Left colon (tissue), 2 donors: ENCODE measurements at regions not wholly inside any gene's neighbourhood (a gene's known extent, or its start where the extent isn't known, plus 50 kb on each side); places are given as distances from the start of the nearest gene placed in this dataset.
"Not testable (repeated sequence)": the region's sequence is repeated elsewhere in the genome, so short reads cannot be mapped to it uniquely, and the experiment has no call there.

Experiments used
- ATAC-seq: fragments of 200-7000 bp; cut with Tn5 transposase; one replicate; pipeline ENCODE4 v1.9.1; 2020; ENCODE audit warnings: mild to moderate bottlenecking, moderate library complexity
- DNase-seq, 2 donors: peaks; one replicate each; pipeline ENCODE4 v3.0.0-alpha.2; 2020
- intact Hi-C, 2 donors: fragments of 100-400 bp; cut with DNase I in 1 of 2; cut with micrococcal nuclease in 1 of 2; formaldehyde crosslinking; loops; one replicate each; pipeline versions ENCODE4 v1.11.2 to v1.14.0; 2022; cut with DNase I, micrococcal nuclease
- donor health status: DM: no; HTN: no; CAD: no.
- donor health status: DM: yes; HTN: yes; CAD: no.

- ATAC-seq (no peak), DNase-seq (peak in 1 of 2 donors; percentile 48)
- intact Hi-C loops, result no loop called here
Observed at GRCh38 chr1:94679332-94680038, 137.9 kb upstream of the F3 start.

DNA sequence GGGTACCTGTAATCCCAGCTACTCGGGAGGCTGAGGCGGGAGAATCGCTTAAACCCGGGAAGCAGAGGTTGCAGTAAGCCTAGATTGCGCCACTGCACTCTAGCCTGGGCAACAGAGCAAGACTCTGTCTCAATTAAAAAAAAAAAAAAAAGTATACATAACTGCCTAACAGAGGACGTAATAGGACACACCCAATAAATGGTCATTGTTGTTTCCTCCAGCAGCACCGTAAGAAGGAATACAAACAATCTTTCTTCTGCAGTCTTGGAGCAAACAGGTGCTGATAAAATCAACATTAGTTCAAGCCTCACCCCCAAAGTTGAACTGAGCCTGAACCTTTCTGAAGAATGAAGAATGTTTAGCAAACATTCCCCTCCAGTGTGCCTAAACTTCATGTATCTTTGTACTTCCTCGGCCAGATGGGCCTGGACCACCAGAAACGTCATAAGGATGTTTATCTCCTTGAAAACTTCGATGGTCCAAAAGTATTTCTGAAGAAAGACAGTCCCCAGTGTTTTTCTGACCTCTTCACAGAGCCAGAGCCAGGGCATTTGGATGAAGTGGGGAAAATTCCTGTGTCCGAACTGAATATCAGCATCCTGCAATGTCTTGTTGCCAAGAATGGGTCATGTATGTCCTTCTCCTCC is 136.8 kb upstream of the F3 start:
- intact Hi-C loops, result no loop called here
- no peak for DNase-seq

GRCh38 chr1:94677714-94678113 is 136.2 kb upstream of the F3 start:
- no peak for ATAC-seq
- intact Hi-C loops, result no loop called here

More for the DNA sequence above, 136.8 kb upstream of the F3 start:
- ATAC-seq, result peak; percentile 49

DNA sequence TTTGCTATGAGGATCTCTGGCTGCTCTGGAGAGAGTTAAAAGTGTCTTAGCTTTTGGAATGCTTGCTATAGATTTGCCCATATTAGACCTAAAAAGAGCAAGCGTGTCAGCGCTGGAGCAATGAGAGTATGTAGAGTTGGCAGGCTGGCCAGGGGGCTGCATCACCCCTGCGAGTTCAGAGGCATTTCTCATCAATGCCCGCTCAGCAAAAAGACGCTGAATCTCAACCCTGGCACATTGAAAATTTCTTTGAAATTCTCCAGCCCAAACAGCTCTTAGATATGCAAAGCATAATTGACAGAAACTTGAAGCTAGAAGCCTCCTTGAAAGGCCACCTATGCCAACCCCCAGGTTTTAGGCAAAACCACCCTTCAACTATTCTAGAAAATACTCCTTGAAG is 135.5 kb upstream of the F3 start:
- ATAC-seq (no peak), DNase-seq (no peak)
- intact Hi-C loops, result no loop called here

More at GRCh38 chr1:94677714-94678113, 136.2 kb upstream of the F3 start:
- DNase-seq, result no peak

- DNase-seq, result peak; percentile 50 to 72
- intact Hi-C loops, result no loop called here
- ATAC-seq, result peak; percentile 95
Observed at GRCh38 chr1:94676686-94677085, 135.1 kb upstream of the F3 start.

DNA sequence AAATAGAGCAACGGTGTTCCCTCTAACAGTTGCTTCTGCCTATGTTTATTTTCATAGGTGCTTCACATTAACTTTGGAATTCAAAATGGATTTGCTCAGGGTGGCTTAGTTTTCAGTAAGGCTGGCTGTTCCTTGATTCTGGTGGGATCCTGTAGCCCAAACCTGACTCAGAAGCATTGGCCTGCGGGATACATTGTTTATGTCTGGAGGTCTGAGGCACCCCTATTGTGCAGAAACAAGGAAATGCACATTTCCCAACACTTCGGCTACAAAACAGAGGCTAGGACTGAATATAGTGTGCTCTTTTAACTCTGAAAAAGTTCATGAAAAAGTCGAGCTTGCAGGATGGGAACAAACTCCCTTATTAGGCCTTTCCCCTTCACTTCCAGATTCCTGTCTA is 133.8 kb upstream of the F3 start:
- intact Hi-C loops, result no loop called here

GRCh38 chr1:94674876-94675275 is 133.3 kb upstream of the F3 start:
- no peak for ATAC-seq
- intact Hi-C loops, result no loop called here
- no peak for DNase-seq

More for the DNA sequence above, 133.8 kb upstream of the F3 start:
- DNase-seq (no peak), ATAC-seq (no peak)

GRCh38 chr1:94672934-94673333 is 131.4 kb upstream of the F3 start:
- intact Hi-C loops, result no loop called here
- no peak for ATAC-seq
- DNase-seq, result no peak

GRCh38 chr1:94672001-94672400 is 130.4 kb upstream of the F3 start:
- no peak for DNase-seq
- intact Hi-C loops, result no loop called here
- ATAC-seq, result no peak

- ATAC-seq (no peak), DNase-seq (no peak)
- intact Hi-C loops, result no loop called here
Observed at GRCh38 chr1:94670273-94670672, 128.7 kb upstream of the F3 start.

DNA sequence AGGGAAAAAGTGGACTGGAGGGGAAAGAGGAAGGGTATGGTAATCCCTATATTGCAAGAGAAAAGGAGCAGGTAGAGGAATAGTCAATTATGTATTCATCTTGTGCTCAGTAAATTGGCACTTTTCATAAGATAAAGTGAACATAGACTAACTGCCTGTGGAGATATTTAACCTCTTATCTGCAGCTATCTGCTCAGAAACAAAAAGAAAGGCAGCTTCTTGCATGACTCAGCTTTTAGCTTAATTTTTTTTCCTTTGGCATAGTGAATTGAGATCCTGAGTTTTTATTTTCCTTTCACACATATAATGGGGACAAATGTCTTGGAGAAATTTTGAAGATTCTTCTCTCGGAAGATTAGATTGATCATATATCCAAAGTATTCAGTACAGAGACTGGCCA is 127.6 kb upstream of the F3 start:
- intact Hi-C loops, result no loop called here
- DNase-seq, result no peak
- no peak for ATAC-seq

- intact Hi-C loops, result no loop called here
- DNase-seq, result no peak
- ATAC-seq, result no peak
Observed at GRCh38 chr1:94668528-94668927, 127.0 kb upstream of the F3 start.

GRCh38 chr1:94667818-94668217 is 126.3 kb upstream of the F3 start:
- intact Hi-C loops, result no loop called here
- no peak for ATAC-seq
- no peak for DNase-seq

DNA sequence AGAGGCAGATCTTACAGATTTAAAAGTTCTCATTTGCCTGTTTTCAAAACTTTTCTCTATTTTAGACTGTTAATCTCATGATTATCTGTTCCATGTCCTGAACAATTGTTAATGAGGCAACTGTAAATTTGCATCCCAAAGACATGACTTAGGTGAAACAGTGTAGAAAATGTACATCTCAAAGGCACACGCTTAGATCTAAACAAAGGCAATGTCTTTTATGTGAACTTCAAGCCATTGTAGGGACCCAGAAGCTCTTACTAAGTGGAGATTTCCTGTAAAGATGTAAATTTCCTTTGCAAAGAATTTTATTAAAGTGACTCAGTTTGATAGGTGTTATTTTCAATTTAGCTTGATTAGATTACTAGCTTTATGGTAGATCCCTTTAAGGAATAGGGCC is 125.2 kb upstream of the F3 start:
- ATAC-seq (no peak), DNase-seq (no peak)
- intact Hi-C loops, result no loop called here

- intact Hi-C loops, result no loop called here
- DNase-seq, result no peak
- no peak for ATAC-seq
Observed at GRCh38 chr1:94661431-94661932, 119.9 kb upstream of the F3 start.

GRCh38 chr1:94660994-94661393 is 119.4 kb upstream of the F3 start:
- DNase-seq, result no peak
- no peak for ATAC-seq
- intact Hi-C loops, result no loop called here

- no peak for ATAC-seq
- intact Hi-C loops, result no loop called here
Observed at GRCh38 chr1:94660258-94660657, 118.7 kb upstream of the F3 start.

DNA sequence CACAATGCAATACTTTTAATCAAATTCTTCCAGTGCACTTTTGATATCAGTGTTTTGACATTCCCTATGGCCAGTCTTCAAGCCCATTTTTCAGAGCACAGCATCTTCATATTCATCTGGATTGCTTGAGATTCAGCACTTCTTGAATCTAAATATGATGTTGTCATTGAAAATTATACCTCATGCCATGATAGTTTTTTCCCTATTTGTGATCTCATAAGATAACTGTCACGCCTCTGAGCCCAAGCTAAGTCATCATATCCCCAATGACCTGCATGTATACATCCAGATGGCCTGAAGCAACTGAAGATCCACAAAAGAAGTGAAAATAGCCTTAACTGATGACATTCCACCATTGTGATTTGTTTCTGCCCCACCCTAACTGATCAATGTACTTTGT is 117.6 kb upstream of the F3 start:
- ATAC-seq, intact Hi-C loops, DNase-seq: not testable (repeated sequence)

More at GRCh38 chr1:94660258-94660657, 118.7 kb upstream of the F3 start:
- no peak for DNase-seq

GRCh38 chr1:94658221-94658620 is 116.7 kb upstream of the F3 start:
- intact Hi-C loops, result no loop called here
- no peak for DNase-seq
- peak; percentile 84 for ATAC-seq

DNA sequence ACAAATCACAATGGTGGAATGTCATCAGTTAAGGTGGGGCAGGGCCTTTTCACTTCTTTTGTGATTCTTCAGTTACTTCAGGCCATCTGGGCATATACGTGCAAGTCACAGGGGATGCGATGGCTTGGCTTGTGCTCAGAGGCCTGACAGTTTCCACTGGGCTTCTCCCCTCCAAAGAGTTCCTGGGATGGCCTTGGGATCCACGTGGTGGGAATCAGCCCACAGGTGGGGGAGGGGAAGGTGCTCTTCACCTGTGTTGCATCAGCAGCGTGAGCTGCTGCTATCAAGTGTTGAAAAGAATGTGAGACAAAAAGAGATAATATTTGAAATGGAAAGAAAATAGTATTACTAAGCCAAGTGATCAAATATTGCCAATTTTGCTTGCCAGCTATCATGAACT is 116.2 kb upstream of the F3 start:
- DNase-seq, ATAC-seq, intact Hi-C loops: not testable (repeated sequence)
